ENCODE measurements at regions not wholly inside any gene's neighbourhood (a gene's known extent, or its start where the extent isn't known, plus 50 kb on each side); places are given as distances from the start of the nearest gene placed in this dataset.

DNA sequence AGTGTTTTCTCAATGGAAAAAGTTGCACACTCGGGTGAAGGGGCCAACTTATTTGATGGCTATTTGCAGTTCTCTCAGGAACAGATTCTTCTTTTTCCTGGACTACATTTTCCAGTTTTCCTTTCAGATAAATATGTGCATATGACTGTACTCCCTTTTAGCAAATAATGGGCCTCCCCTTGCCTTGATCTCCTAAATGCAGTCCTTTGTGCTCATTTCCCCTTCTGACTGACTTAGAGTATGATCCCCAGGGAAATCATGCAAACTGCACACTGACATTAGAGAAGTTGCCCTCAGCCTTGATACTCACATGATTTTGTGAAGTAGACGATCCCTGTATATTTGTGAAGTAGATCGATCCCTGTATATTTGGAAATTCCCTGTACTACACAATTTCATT is 492.9 kb upstream of the NOVA1 start:
- Histone ChIP-seq H3K27me3 (ENCODE audit: insufficient read depth, low read length, poor library complexity) (no peaks in the 10 kb centered on the region), H3K4me3 (ENCODE audit: low read depth in 1 of 2, low read length in 2 of 2) (no peak overlapping the region), H3K9ac (ENCODE audit: low read depth, low read length) (no peak overlapping the region), H2AFZ (ENCODE audit: low read depth, low read length) (no peak overlapping the region), H3K4me1 (ENCODE audit: insufficient read depth, low read length) (no peaks in the 10 kb centered on the region), H3K9me3 (ENCODE audit: insufficient read depth, low read length, severe bottlenecking) (no peaks in the 10 kb centered on the region), H3K4me2 (ENCODE audit: insufficient read depth, low read length) (no peak overlapping the region), H3K79me2 (ENCODE audit: insufficient read depth, low read length) (no peaks in the 10 kb centered on the region), H3K27ac (ENCODE audit: low read length) (no peak overlapping the region), H3K36me3 (ENCODE audit: insufficient read depth, low read length) (no peaks in the 10 kb centered on the region), H4K20me1 (ENCODE audit: insufficient read depth, low read length) (no peaks in the 10 kb centered on the region)
- TF ChIP-seq EZH2 (IDR thresholded peaks at IDR 0.05; ENCODE audit: borderline replicate concordance, low read depth, low read length, severe bottlenecking), result no peak
- TF ChIP-seq, protein P1, sequence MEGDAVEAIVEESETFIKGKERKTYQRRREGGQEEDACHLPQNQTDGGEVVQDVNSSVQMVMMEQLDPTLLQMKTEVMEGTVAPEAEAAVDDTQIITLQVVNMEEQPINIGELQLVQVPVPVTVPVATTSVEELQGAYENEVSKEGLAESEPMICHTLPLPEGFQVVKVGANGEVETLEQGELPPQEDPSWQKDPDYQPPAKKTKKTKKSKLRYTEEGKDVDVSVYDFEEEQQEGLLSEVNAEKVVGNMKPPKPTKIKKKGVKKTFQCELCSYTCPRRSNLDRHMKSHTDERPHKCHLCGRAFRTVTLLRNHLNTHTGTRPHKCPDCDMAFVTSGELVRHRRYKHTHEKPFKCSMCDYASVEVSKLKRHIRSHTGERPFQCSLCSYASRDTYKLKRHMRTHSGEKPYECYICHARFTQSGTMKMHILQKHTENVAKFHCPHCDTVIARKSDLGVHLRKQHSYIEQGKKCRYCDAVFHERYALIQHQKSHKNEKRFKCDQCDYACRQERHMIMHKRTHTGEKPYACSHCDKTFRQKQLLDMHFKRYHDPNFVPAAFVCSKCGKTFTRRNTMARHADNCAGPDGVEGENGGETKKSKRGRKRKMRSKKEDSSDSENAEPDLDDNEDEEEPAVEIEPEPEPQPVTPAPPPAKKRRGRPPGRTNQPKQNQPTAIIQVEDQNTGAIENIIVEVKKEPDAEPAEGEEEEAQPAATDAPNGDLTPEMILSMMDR (IDR thresholded peaks at IDR 0.05; ENCODE audit: borderline replicate concordance, extremely low read depth, low read length, poor library complexity, severe bottlenecking), result no peak
- ATAC-seq (ENCODE audit: insufficient read depth, low read depth) (no peak), DNase-seq (no peak)

DNA sequence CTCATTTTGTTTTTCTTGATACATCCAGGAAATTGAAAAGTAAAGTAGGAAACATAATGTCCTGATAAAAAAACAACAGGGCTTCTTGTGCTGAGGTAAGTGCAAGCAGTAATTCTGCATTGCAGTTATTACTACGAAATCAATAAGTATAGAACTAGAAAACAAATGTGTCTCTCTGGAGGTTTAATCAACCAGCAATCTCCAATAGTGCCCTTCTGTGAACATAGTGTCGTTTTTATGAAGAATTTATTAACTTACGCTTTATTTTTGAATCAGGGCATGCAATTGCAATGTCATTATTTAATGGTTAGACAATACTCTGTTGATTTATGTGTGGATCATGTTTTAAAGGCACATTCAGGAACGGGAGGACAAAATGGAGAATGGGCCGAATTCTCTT is 494.1 kb upstream of the NOVA1 start:
- H3K9ac ChIP-seq (ENCODE audit: low read depth, low read length), result no peak overlapping the region
- DNase-seq (no peak), ATAC-seq (ENCODE audit: insufficient read depth, low read depth) (no peak)
- no peaks in the 10 kb centered on the region for H3K9me3 ChIP-seq (ENCODE audit: insufficient read depth, low read length, severe bottlenecking)
- H3K79me2 ChIP-seq (ENCODE audit: insufficient read depth, low read length), result no peaks in the 10 kb centered on the region
- H3K36me3 ChIP-seq (ENCODE audit: insufficient read depth, low read length), result no peaks in the 10 kb centered on the region
- no peaks in the 10 kb centered on the region for H4K20me1 ChIP-seq (ENCODE audit: insufficient read depth, low read length)
- H3K4me1 ChIP-seq (ENCODE audit: insufficient read depth, low read length), result no peaks in the 10 kb centered on the region
- H3K4me2 ChIP-seq (ENCODE audit: insufficient read depth, low read length), result no peak overlapping the region
- no peak for TF ChIP-seq EZH2 (IDR thresholded peaks at IDR 0.05; ENCODE audit: borderline replicate concordance, low read depth, low read length, severe bottlenecking)
- TF ChIP-seq, protein P1 (IDR thresholded peaks at IDR 0.05; ENCODE audit: borderline replicate concordance, extremely low read depth, low read length, poor library complexity, severe bottlenecking), result no peak
- H3K4me3 ChIP-seq (ENCODE audit: low read depth in 1 of 2, low read length in 2 of 2), result no peak overlapping the region
- H2AFZ ChIP-seq (ENCODE audit: low read depth, low read length), result no peak overlapping the region
- no peak overlapping the region for H3K27ac ChIP-seq (ENCODE audit: low read length)
- H3K27me3 ChIP-seq (ENCODE audit: insufficient read depth, low read length, poor library complexity), result no peaks in the 10 kb centered on the region

DNA sequence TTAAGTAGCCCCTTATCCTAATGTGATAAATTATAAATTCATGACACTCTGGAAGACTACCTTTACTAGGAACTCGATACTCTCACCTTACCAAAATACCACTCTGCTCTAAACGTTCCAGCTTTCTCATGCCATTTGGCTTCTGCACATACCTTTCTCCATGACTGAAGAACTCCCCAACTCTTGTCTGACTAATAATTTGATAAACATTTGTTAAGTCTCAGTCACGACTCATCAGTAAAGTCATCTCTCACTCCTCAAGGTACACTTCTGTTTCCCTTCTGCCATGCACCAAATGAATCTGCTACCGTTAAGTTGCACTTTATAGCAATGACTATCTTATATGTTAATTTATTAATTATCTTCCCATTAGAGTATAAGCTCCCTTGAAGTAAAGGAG is 498.3 kb upstream of the NOVA1 start:
- ATAC-seq (ENCODE audit: insufficient read depth, low read depth) (no peak), DNase-seq (no peak)
- Histone ChIP-seq H4K20me1 (ENCODE audit: insufficient read depth, low read length) (no peaks in the 10 kb centered on the region), H2AFZ (ENCODE audit: low read depth, low read length) (no peak overlapping the region), H3K4me2 (ENCODE audit: insufficient read depth, low read length) (no peak overlapping the region), H3K9me3 (ENCODE audit: insufficient read depth, low read length, severe bottlenecking) (no peaks in the 10 kb centered on the region), H3K79me2 (ENCODE audit: insufficient read depth, low read length) (no peaks in the 10 kb centered on the region), H3K36me3 (ENCODE audit: insufficient read depth, low read length) (no peaks in the 10 kb centered on the region), H3K27me3 (ENCODE audit: insufficient read depth, low read length, poor library complexity) (no peaks in the 10 kb centered on the region), H3K4me3 (ENCODE audit: low read depth in 1 of 2, low read length in 2 of 2) (no peak overlapping the region), H3K4me1 (ENCODE audit: insufficient read depth, low read length) (no peaks in the 10 kb centered on the region), H3K9ac (ENCODE audit: low read depth, low read length) (no peak overlapping the region), H3K27ac (ENCODE audit: low read length) (no peak overlapping the region)
- TF ChIP-seq, protein P1 (IDR thresholded peaks at IDR 0.05; ENCODE audit: borderline replicate concordance, extremely low read depth, low read length, poor library complexity, severe bottlenecking), result no peak
- no peak for TF ChIP-seq EZH2 (IDR thresholded peaks at IDR 0.05; ENCODE audit: borderline replicate concordance, low read depth, low read length, severe bottlenecking)

DNA sequence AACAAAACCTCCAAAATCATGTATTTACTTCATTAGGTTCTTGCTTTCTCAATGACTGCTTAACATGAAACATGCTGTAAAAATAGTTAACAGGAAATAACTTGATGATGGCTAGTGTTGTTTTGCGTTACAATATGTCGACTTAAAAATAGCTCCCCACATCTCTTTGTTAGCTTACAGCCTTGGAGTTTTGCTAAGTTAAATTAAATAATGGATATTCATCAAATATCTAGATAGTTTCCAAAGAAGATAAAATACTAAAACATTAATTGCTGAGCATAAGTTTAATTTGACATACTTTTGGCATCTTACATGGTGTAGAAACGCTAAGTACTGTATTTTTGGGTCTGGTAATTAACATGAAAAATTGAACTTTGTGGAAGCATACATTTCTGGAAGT is 500.6 kb upstream of the NOVA1 start:
- ATAC-seq (ENCODE audit: insufficient read depth, low read depth) (no peak), DNase-seq (no peak)
- Histone ChIP-seq H3K9ac (ENCODE audit: low read depth, low read length) (no peak overlapping the region), H3K9me3 (ENCODE audit: insufficient read depth, low read length, severe bottlenecking) (no peaks in the 10 kb centered on the region), H2AFZ (ENCODE audit: low read depth, low read length) (no peak overlapping the region), H3K4me3 (ENCODE audit: low read depth in 1 of 2, low read length in 2 of 2) (no peak overlapping the region), H3K4me1 (ENCODE audit: insufficient read depth, low read length) (no peaks in the 10 kb centered on the region), H3K27me3 (ENCODE audit: insufficient read depth, low read length, poor library complexity) (no peaks in the 10 kb centered on the region), H3K79me2 (ENCODE audit: insufficient read depth, low read length) (no peaks in the 10 kb centered on the region), H3K27ac (ENCODE audit: low read length) (no peak overlapping the region), H3K36me3 (ENCODE audit: insufficient read depth, low read length) (no peaks in the 10 kb centered on the region), H4K20me1 (ENCODE audit: insufficient read depth, low read length) (no peaks in the 10 kb centered on the region), H3K4me2 (ENCODE audit: insufficient read depth, low read length) (no peak overlapping the region)
- no peak for TF ChIP-seq EZH2 (IDR thresholded peaks at IDR 0.05; ENCODE audit: borderline replicate concordance, low read depth, low read length, severe bottlenecking)
- TF ChIP-seq, protein P1 (IDR thresholded peaks at IDR 0.05; ENCODE audit: borderline replicate concordance, extremely low read depth, low read length, poor library complexity, severe bottlenecking), result no peak
